CD1c-positive myeloid dendritic cell (primary cell): ENCODE measurements at regions not wholly inside any gene's neighbourhood (a gene's known extent, or its start where the extent isn't known, plus 50 kb on each side); places are given as distances from the start of the nearest gene placed in this dataset.
"Not testable (repeated sequence)": the region's sequence is repeated elsewhere in the genome, so short reads cannot be mapped to it uniquely, and the experiment has no call there.

ENCODE experiments used
- DNase-seq: peaks from one replicate; pipeline ENCODE4 v3.0.0-alpha.2; 2016; ENCODE audit errors: extremely low spot score

- not testable (repeated sequence) for DNase-seq
These were observed 62.8 kb downstream of the RPS24 start for GRCh38 chr10:78096486-78096885.

GRCh38 chr10:78102593-78102992 is 68.9 kb downstream of the RPS24 start:
- DNase-seq, result not testable (repeated sequence)

GRCh38 chr10:78109210-78109609 is 75.5 kb downstream of the RPS24 start:
- DNase-seq, result no peak

- no peak for DNase-seq
These were observed 81.6 kb downstream of the RPS24 start for GRCh38 chr10:78115135-78115853.

GRCh38 chr10:78116361-78116760 is 82.7 kb downstream of the RPS24 start:
- DNase-seq, result no peak

GRCh38 chr10:78118591-78118990 is 84.9 kb downstream of the RPS24 start:
- DNase-seq, result no peak

GRCh38 chr10:78121801-78122200 is 88.1 kb downstream of the RPS24 start:
- no peak for DNase-seq

- no peak for DNase-seq
These were observed 90.5 kb downstream of the RPS24 start for GRCh38 chr10:78124167-78124566.

GRCh38 chr10:78129211-78129610 is 95.5 kb downstream of the RPS24 start:
- DNase-seq, result no peak

- DNase-seq, result no peak
These were observed 97.5 kb downstream of the RPS24 start for GRCh38 chr10:78130966-78131710.

GRCh38 chr10:78134773-78135306 is 101.2 kb downstream of the RPS24 start:
- no peak for DNase-seq

GRCh38 chr10:78137147-78137546 is 103.5 kb downstream of the RPS24 start:
- no peak for DNase-seq

- DNase-seq, result no peak
These were observed 105.7 kb downstream of the RPS24 start for GRCh38 chr10:78139341-78139740.

GRCh38 chr10:78140066-78140630 is 106.5 kb downstream of the RPS24 start:
- DNase-seq, result no peak

GRCh38 chr10:78143576-78143975 is 109.9 kb downstream of the RPS24 start:
- DNase-seq, result no peak

- DNase-seq, result no peak
These were observed 112.5 kb downstream of the RPS24 start for GRCh38 chr10:78146200-78146599.

- no peak for DNase-seq
These were observed 113.5 kb downstream of the RPS24 start for GRCh38 chr10:78147202-78147601.

GRCh38 chr10:78148216-78148960 is 114.7 kb downstream of the RPS24 start:
- no peak for DNase-seq

- no peak for DNase-seq
These were observed 115.4 kb downstream of the RPS24 start for GRCh38 chr10:78148961-78149612.

- DNase-seq, result no peak
These were observed 117.1 kb downstream of the RPS24 start for GRCh38 chr10:78150756-78151155.

- DNase-seq, result no peak
These were observed 122.1 kb downstream of the RPS24 start for GRCh38 chr10:78155722-78156121.
